Peyer's patch (tissue), 4 donors: ENCODE measurements at regions not wholly inside any gene's neighbourhood (a gene's known extent, or its start where the extent isn't known, plus 50 kb on each side); places are given as distances from the start of the nearest gene placed in this dataset.

ENCODE experiments used
- CTCF ChIP-seq, 6 experiments: fragments of 450-650 bp in 4 of 6; fragments of 200-600 bp in 2 of 6; sonication (generic) in 1 of 6; IDR thresholded peaks; one replicate each; pipeline ENCODE4 v1.5.1; 2017 to 2019; ENCODE audit warnings: antibody characterized with exemption in 6 of 6, mild to moderate bottlenecking in 3 of 6, moderate library complexity in 1 of 6
- POLR2A ChIP-seq, 2 donors: fragments of 450-650 bp; IDR thresholded peaks; one replicate each; pipeline ENCODE4 v1.5.1; 2017; ENCODE audit warnings: antibody characterized with exemption in 2 of 2, mild to moderate bottlenecking in 2 of 2, moderate library complexity in 2 of 2

- TF ChIP-seq CTCF (IDR thresholded peaks at IDR 0.05) (no peak), POLR2A (IDR thresholded peaks at IDR 0.05) (no peak)
Observed at GRCh38 chr13:30079501-30079900, 227.8 kb downstream of the KATNAL1 start.
